AG09319 (cell line): ENCODE measurements at regions not wholly inside any gene's neighbourhood (a gene's known extent, or its start where the extent isn't known, plus 50 kb on each side); places are given as distances from the start of the nearest gene placed in this dataset.

Experiments
- DNase-seq: peaks from one replicate; pipeline ENCODE4 v3.0.0-alpha.2; 2010; ENCODE audit warnings: low read depth; ENCODE audit errors: extremely low read depth
- CTCF ChIP-seq: IDR thresholded peaks from 2 replicates; pipeline ENCODE4 v1.5.1; 2011; ENCODE audit warnings: low read depth, mild to moderate bottlenecking, inconsistent platforms, low read length, moderate library complexity

- TF ChIP-seq CTCF, result peak; percentile 34
- DNase-seq, result peak; percentile 89
Observed at GRCh38 chr17:14737984-14738651, 437.2 kb downstream of the HS3ST3B1 start.

- DNase-seq, result no peak
- TF ChIP-seq CTCF, result no peak
Observed at GRCh38 chr17:14736631-14737030, 435.8 kb downstream of the HS3ST3B1 start.

- TF ChIP-seq CTCF, result no peak
- no peak for DNase-seq
Observed at GRCh38 chr17:14733376-14733775, 432.5 kb downstream of the HS3ST3B1 start.

- no peak for DNase-seq
- TF ChIP-seq CTCF, result no peak
Observed at GRCh38 chr17:14732211-14732610, 431.3 kb downstream of the HS3ST3B1 start.

GRCh38 chr17:14731591-14731990, 430.7 kb downstream of the HS3ST3B1 start:
- no peak for TF ChIP-seq CTCF

GRCh38 chr17:14730821-14731220, 429.9 kb downstream of the HS3ST3B1 start:
- no peak for DNase-seq
- no peak for TF ChIP-seq CTCF

More at GRCh38 chr17:14731591-14731990, 430.7 kb downstream of the HS3ST3B1 start:
- no peak for DNase-seq

GRCh38 chr17:14725729-14726128, 424.8 kb downstream of the HS3ST3B1 start:
- TF ChIP-seq CTCF, result no peak
- DNase-seq, result no peak
